ENCODE measurements at regions not wholly inside any gene's neighbourhood (a gene's known extent, or its start where the extent isn't known, plus 50 kb on each side); places are given as distances from the start of the nearest gene placed in this dataset.

- TF ChIP-seq POLR2A (IDR thresholded peaks at IDR 0.05; ENCODE audit: low read length) (no peak), GATA1 (IDR thresholded peaks at IDR 0.05; ENCODE audit: low read depth, low read length) (no peak)
Measured at GRCh38 chr13:91240341-91240740, 107.1 kb upstream of the MIR17HG start.

Data from erythroblast (primary cell).